ENCODE measurements at regions not wholly inside any gene's neighbourhood (a gene's known extent, or its start where the extent isn't known, plus 50 kb on each side); places are given as distances from the start of the nearest gene placed in this dataset.

DNA sequence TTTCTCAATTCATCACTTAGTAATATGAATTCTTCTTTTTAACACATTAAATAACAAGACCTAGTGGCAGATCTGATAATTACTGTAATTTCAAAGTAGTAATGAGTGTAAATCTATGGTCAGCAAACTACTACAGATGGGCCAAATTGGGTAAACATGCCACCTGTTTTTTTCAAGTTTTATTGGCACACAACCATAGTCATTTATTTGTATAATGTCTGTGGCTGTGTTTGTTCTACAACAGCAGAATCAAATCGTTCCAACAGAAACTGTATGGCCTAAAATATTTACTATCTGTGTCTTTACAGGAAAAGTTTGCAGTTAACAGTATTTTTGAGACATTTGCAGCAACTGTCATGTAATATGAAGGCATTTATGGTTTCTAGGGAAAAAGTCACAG is 86.1 kb upstream of the EYA2 start:
- no peak for ATAC-seq (ENCODE audit: low read depth)
- intact Hi-C loops (cut with micrococcal nuclease) (no loop called here), dilution Hi-C loops (cut with HindIII; ENCODE audit: low sequenced_read_pairs, unreplicated experiment) (no loop called here), in situ Hi-C loops (cut with MboI; ENCODE audit: low sequenced_read_pairs) (no loop called here)
- H3K27me3 ChIP-seq (ENCODE audit: control insufficient read depth, insufficient read depth, low read length): peaks cover 7% of the 10 kb centered on the region; the same call in 1 of the 2 replicates
- no peak overlapping the region for H2AK5ac ChIP-seq (ENCODE audit: low read depth, low read length)
- DNase-seq: no peak
- H3K9me1 ChIP-seq (ENCODE audit: insufficient read depth, low read length): no peaks in the 10 kb centered on the region
- H3K4ac ChIP-seq (ENCODE audit: low read depth, low read length): no peak overlapping the region
- no peak overlapping the region for H3K23ac ChIP-seq (ENCODE audit: low read depth, low read length)
- no peak overlapping the region for H2AK9ac ChIP-seq (replicated peaks; ENCODE audit: low read depth, low read length, poor library complexity)
- TF ChIP-seq CHD1 (IDR thresholded peaks at IDR 0.05; ENCODE audit: low read depth, low read length) (no peak), USF2 (IDR thresholded peaks at IDR 0.05; ENCODE audit: low read depth, low read length) (no peak), POLR2A (IDR thresholded peaks at IDR 0.05; ENCODE audit: low read depth, low read length) (no peak), CEBPB (IDR thresholded peaks at IDR 0.05; ENCODE audit: low read depth, low read length) (no peak), RAD21 (IDR thresholded peaks at IDR 0.05; ENCODE audit: low read length) (no peak), BHLHE40 (IDR thresholded peaks at IDR 0.05; ENCODE audit: low read depth, low read length) (no peak), MAFK (IDR thresholded peaks at IDR 0.05; ENCODE audit: low read depth, low read length) (no peak), CTCF (conservative IDR thresholded peaks at IDR 0.05; ENCODE audit: low read depth, low read length) (no peak), MXI1 (IDR thresholded peaks at IDR 0.05; ENCODE audit: borderline replicate concordance, low read depth, low read length) (no peak), FOS (IDR thresholded peaks at IDR 0.05; ENCODE audit: low read depth, low read length) (no peak), RCOR1 (IDR thresholded peaks at IDR 0.05; ENCODE audit: insufficient replicate concordance, low read length) (no peak), MAZ (IDR thresholded peaks at IDR 0.05; ENCODE audit: borderline replicate concordance, low read depth, low read length) (no peak)
- TF ChIP-seq, protein P1, sequence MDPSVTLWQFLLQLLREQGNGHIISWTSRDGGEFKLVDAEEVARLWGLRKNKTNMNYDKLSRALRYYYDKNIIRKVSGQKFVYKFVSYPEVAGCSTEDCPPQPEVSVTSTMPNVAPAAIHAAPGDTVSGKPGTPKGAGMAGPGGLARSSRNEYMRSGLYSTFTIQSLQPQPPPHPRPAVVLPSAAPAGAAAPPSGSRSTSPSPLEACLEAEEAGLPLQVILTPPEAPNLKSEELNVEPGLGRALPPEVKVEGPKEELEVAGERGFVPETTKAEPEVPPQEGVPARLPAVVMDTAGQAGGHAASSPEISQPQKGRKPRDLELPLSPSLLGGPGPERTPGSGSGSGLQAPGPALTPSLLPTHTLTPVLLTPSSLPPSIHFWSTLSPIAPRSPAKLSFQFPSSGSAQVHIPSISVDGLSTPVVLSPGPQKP (IDR thresholded peaks at IDR 0.05; ENCODE audit: borderline replicate concordance, low read depth, low read length): no peak
- no peaks in the 10 kb centered on the region for H3K9me3 ChIP-seq (ENCODE audit: control insufficient read depth, insufficient read depth, low read length)
- no peak overlapping the region for H4K8ac ChIP-seq (ENCODE audit: low read depth in 2 of 2, low read length in 2 of 2)
- no peak overlapping the region for H2BK15ac ChIP-seq (ENCODE audit: low read depth, low read length)
- H2AFZ ChIP-seq (replicated peaks; ENCODE audit: low read length, poor library complexity): no peak overlapping the region
- no peak overlapping the region for H2BK20ac ChIP-seq (ENCODE audit: low read depth, low read length)
- no peaks in the 10 kb centered on the region for H3K36me3 ChIP-seq (ENCODE audit: control insufficient read depth, insufficient read depth, low read length)
- WGBS, 2 experiments (ENCODE audit: extremely low coverage in 2 of 2, insufficient read length in 1 of 2): no CpG with 5 or more reads among the region's 1 CpG
- no peak overlapping the region for H3K27ac ChIP-seq (ENCODE audit: insufficient read depth, low read length)
- H4K91ac ChIP-seq (ENCODE audit: insufficient read depth, low read depth, low read length): no peak overlapping the region
- H3K4me2 ChIP-seq (ENCODE audit: low read depth, low read length): no peak overlapping the region
- no peak overlapping the region for H2BK5ac ChIP-seq (ENCODE audit: low read depth, low read length, poor library complexity, severe bottlenecking)
- no peak overlapping the region for H4K5ac ChIP-seq (ENCODE audit: low read depth, low read length)
- H3K4me3 ChIP-seq (ENCODE audit: insufficient read depth, low read depth, low read length): no peak overlapping the region
- H3K14ac ChIP-seq (replicated peaks; ENCODE audit: low read depth, low read length): no peak overlapping the region
- CTCF ChIA-PET: no interaction called here
- POLR2A ChIA-PET (ENCODE audit: unreplicated experiment): no interaction called here
- no peaks in the 10 kb centered on the region for H3K79me1 ChIP-seq (ENCODE audit: low read depth in 1 of 2, low read length in 2 of 2)
- H2BK120ac ChIP-seq (ENCODE audit: low read depth, low read length): no peak overlapping the region
- H3K18ac ChIP-seq (ENCODE audit: low read depth, low read length): no peak overlapping the region
- no peak overlapping the region for H3K9ac ChIP-seq (ENCODE audit: low read depth, low read length)
- no peak overlapping the region for H3K56ac ChIP-seq (ENCODE audit: extremely low read depth, insufficient read depth, low read length)
- no TSS peak for BruUV-seq (replicated peaks)
- H3K4me1 ChIP-seq (ENCODE audit: control insufficient read depth, insufficient read depth, low read length): no peaks in the 10 kb centered on the region
- H4K20me1 ChIP-seq (ENCODE audit: insufficient read depth, low read length): no peaks in the 10 kb centered on the region
